Nephron progenitor cell (in vitro differentiated cells): ENCODE measurements at regions not wholly inside any gene's neighbourhood (a gene's known extent, or its start where the extent isn't known, plus 50 kb on each side); places are given as distances from the start of the nearest gene placed in this dataset.

ENCODE experiments used
- DNase-seq: peaks from one replicate; pipeline ENCODE4 v3.0.0; 2021
- H3K27ac Mint-ChIP-seq: 2 replicates; pipeline ENCODE4 v1.8.0; 2021; ENCODE audit warnings: mild to moderate bottlenecking, moderate library complexity, mixed read lengths
- H3K27me3 Mint-ChIP-seq: 2 replicates; pipeline ENCODE4 v1.8.0; 2021; ENCODE audit warnings: mild to moderate bottlenecking, low read depth, mixed read lengths; ENCODE audit not compliant: poor library complexity
- H3K36me3 Mint-ChIP-seq: 2 replicates; pipeline ENCODE4 v1.8.0; 2021; ENCODE audit warnings: low read depth, mixed read lengths
- H3K4me1 Mint-ChIP-seq: 2 replicates; pipeline ENCODE4 v1.8.0; 2021; ENCODE audit warnings: mixed read lengths
- H3K4me3 Mint-ChIP-seq: 2 replicates; pipeline ENCODE4 v1.8.0; 2021; ENCODE audit warnings: mild to moderate bottlenecking, moderate library complexity, mixed read lengths
- H3K9me3 Mint-ChIP-seq: 2 replicates; pipeline ENCODE4 v1.8.0; 2021; ENCODE audit warnings: mild to moderate bottlenecking, moderate library complexity, mixed read lengths
- CTCF ChIP-seq: fragments of 200-600 bp; sonication (generic); IDR thresholded peaks from 2 replicates; pipeline ENCODE4 v1.5.0; 2021; ENCODE audit warnings: antibody characterized with exemption

GRCh38 chr6:170164271-170164900 is 126.5 kb downstream of the DLL1 start:
- DNase-seq = no peak

GRCh38 chr6:170163405-170164170 is 127.3 kb downstream of the DLL1 start:
- Mint-ChIP-seq H3K4me3 (no peak overlapping the region), H3K27me3 (peaks cover 24% of the 10 kb centered on the region), H3K27ac (peak overlapping the region; percentile 79), H3K4me1 (peaks cover 43% of the 10 kb centered on the region), H3K36me3 (no peaks in the 10 kb centered on the region), H3K9me3 (peaks cover 17% of the 10 kb centered on the region)
- TF ChIP-seq CTCF = no peak
- no peak for DNase-seq

More at GRCh38 chr6:170164271-170164900, 126.5 kb downstream of the DLL1 start:
- Mint-ChIP-seq H3K27ac (peak overlapping the region; percentile 89), H3K36me3 (no peaks in the 10 kb centered on the region), H3K4me1 (peaks cover 43% of the 10 kb centered on the region), H3K27me3 (peaks cover 24% of the 10 kb centered on the region), H3K9me3 (peaks cover 25% of the 10 kb centered on the region), H3K4me3 (no peak overlapping the region)
- TF ChIP-seq CTCF = no peak

GRCh38 chr6:170162775-170163404 is 128.0 kb downstream of the DLL1 start:
- Mint-ChIP-seq H3K27me3 (peaks cover 20% of the 10 kb centered on the region), H3K36me3 (no peaks in the 10 kb centered on the region), H3K27ac (peak overlapping the region; percentile 92), H3K4me1 (peaks cover 44% of the 10 kb centered on the region), H3K9me3 (peaks cover 12% of the 10 kb centered on the region), H3K4me3 (no peak overlapping the region)
- DNase-seq = no peak
- no peak for TF ChIP-seq CTCF

GRCh38 chr6:170162011-170162774 is 128.7 kb downstream of the DLL1 start:
- H3K27ac Mint-ChIP-seq = no peak overlapping the region
- no peak for DNase-seq
- H3K36me3 Mint-ChIP-seq = no peaks in the 10 kb centered on the region
- peaks cover 20% of the 10 kb centered on the region for H3K27me3 Mint-ChIP-seq
- no peak for TF ChIP-seq CTCF
- no peak overlapping the region for H3K4me3 Mint-ChIP-seq
- H3K9me3 Mint-ChIP-seq = peaks cover 8% of the 10 kb centered on the region
- H3K4me1 Mint-ChIP-seq = peaks cover 51% of the 10 kb centered on the region

DNA sequence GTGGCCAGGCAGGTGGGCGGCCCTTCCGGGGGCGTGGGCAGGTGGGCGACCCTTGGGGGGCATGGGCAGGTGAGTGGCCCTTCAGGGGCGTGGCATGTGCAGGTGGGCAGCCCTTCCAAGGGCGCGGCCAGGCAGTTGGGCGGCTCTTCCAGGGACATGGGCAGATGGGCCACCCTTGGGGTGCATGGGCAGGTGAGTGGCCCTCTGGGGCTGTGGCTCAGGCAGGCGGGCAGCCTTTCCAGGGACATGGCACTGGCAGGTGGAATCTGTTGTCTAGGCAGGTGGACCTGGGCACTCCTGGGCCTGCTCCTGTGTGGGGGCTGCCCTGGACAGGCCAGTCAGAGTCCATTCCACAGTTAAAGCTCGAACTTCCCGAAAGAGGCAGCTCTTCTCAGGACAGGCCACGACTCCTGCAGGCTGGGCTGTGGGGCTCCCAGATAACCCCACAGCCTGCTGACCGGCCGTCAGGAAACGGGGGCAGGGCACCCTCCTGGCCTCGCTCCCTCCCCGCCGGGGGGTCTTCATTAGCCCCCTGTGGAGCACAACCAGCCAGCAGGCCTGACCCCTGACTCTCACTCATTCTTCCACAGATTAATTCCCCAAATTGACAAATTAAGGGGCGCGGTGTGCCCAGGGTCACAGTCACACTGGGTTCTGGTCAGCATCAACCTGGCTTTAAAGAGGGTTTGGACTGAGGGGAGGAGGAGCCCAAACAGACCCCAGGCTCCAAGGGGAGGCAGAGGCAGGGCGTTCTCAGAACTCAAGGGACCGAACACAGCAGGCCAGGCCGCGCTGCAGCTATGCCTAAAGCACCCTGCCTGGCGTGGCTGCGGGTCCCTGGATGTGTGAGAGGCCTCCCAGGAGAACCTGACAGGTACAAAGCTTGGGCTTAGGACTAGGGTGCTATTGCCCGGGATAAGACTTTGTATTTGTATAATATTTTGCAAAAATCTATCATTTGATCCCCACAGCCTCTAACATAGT is 130.0 kb downstream of the DLL1 start:
- no peak overlapping the region for H3K4me3 Mint-ChIP-seq
- peaks cover 3% of the 10 kb centered on the region for H3K9me3 Mint-ChIP-seq
- peaks cover 11% of the 10 kb centered on the region for H3K27me3 Mint-ChIP-seq
- H3K4me1 Mint-ChIP-seq = peaks cover 51% of the 10 kb centered on the region
- H3K27ac Mint-ChIP-seq = no peak overlapping the region
- no peaks in the 10 kb centered on the region for H3K36me3 Mint-ChIP-seq
- DNase-seq = no peak
- TF ChIP-seq CTCF = no peak
